Parathyroid adenoma (tissue), 2 donors: ENCODE measurements at regions not wholly inside any gene's neighbourhood (a gene's known extent, or its start where the extent isn't known, plus 50 kb on each side); places are given as distances from the start of the nearest gene placed in this dataset.
"Not testable (repeated sequence)": the region's sequence is repeated elsewhere in the genome, so short reads cannot be mapped to it uniquely, and the experiment has no call there.

Experiments used
- H2AFZ ChIP-seq: fragments of 300-600 bp; sonication (generic); one replicate; pipeline ENCODE4 v1.7.0; 2017; ENCODE audit warnings: antibody characterized with exemption, mild to moderate bottlenecking
- H3K27ac ChIP-seq: fragments of 300-600 bp; sonication (generic); one replicate; pipeline ENCODE4 v1.7.0; 2017
- H3K27me3 ChIP-seq: fragments of 300-600 bp; sonication (generic); one replicate; pipeline ENCODE4 v1.7.0; 2017; ENCODE audit warnings: low read length; ENCODE audit not compliant: control insufficient read depth, insufficient read depth
- H3K36me3 ChIP-seq: fragments of 300-600 bp; sonication (generic); one replicate; pipeline ENCODE4 v1.7.0; 2017; ENCODE audit warnings: low read length; ENCODE audit not compliant: control insufficient read depth, insufficient read depth
- H3K4me1 ChIP-seq: fragments of 300-600 bp; sonication (generic); one replicate; pipeline ENCODE4 v1.7.0; 2017; ENCODE audit warnings: control low read depth
- H3K4me2 ChIP-seq: fragments of 300-600 bp; sonication (generic); one replicate; pipeline ENCODE4 v1.7.0; 2017; ENCODE audit warnings: low read length
- H3K4me3 ChIP-seq: fragments of 300-600 bp; sonication (generic); one replicate; pipeline ENCODE4 v1.7.0; 2017; ENCODE audit warnings: low read depth, low read length
- H3K79me2 ChIP-seq: fragments of 300-600 bp; sonication (generic); one replicate; pipeline ENCODE4 v1.7.0; 2017; ENCODE audit warnings: control low read depth
- H3K9ac ChIP-seq: fragments of 300-600 bp; sonication (generic); one replicate; pipeline ENCODE4 v1.7.0; 2017; ENCODE audit warnings: mild to moderate bottlenecking
- H3K9me3 ChIP-seq: fragments of 300-600 bp; sonication (generic); one replicate; pipeline ENCODE4 v1.7.0; 2017; ENCODE audit warnings: low read length; ENCODE audit not compliant: control insufficient read depth
- TF ChIP-seq, protein P1 (sequence below): fragments of 300-600 bp; sonication (generic); IDR thresholded peaks from one replicate; pipeline ENCODE4 v1.7.0; 2017; ENCODE audit warnings: antibody characterized with exemption, mild to moderate bottlenecking
- donor health status: primary hyperparathyroidism.

DNA sequence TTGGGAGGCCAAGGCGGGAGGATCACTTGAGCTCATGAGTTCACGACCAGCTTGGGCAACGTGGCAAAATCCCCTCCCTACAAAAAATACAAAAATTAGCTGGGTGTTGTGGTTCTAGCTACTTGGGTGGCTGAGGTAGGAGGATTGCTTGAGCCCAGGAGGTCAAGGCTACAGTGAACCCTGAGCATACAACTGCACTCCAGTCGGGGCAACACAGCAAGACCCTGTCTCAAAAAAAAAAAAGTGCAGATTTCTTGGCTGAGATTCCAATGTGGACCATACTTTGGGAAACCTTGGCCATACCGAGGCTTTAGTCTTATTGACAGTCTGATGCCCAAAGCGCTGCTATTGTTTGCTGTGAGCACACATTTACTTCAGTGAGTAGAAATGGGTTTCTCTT, 113.6 kb upstream of the CLINT1 start:
- H3K27me3 ChIP-seq, result no peaks in the 10 kb centered on the region
- no peak overlapping the region for H3K27ac ChIP-seq

GRCh38 chr5:157971571-157972216, 112.7 kb upstream of the CLINT1 start:
- Histone ChIP-seq H3K9ac (no peak overlapping the region), H3K79me2 (no peaks in the 10 kb centered on the region), H3K4me1 (no peaks in the 10 kb centered on the region), H2AFZ (peak overlapping the region; percentile 44), H3K9me3 (no peaks in the 10 kb centered on the region), H3K27me3 (no peaks in the 10 kb centered on the region), H3K4me3 (no peak overlapping the region), H3K36me3 (no peaks in the 10 kb centered on the region), H3K4me2 (no peak overlapping the region), H3K27ac (no peak overlapping the region)
- TF ChIP-seq, protein P1, sequence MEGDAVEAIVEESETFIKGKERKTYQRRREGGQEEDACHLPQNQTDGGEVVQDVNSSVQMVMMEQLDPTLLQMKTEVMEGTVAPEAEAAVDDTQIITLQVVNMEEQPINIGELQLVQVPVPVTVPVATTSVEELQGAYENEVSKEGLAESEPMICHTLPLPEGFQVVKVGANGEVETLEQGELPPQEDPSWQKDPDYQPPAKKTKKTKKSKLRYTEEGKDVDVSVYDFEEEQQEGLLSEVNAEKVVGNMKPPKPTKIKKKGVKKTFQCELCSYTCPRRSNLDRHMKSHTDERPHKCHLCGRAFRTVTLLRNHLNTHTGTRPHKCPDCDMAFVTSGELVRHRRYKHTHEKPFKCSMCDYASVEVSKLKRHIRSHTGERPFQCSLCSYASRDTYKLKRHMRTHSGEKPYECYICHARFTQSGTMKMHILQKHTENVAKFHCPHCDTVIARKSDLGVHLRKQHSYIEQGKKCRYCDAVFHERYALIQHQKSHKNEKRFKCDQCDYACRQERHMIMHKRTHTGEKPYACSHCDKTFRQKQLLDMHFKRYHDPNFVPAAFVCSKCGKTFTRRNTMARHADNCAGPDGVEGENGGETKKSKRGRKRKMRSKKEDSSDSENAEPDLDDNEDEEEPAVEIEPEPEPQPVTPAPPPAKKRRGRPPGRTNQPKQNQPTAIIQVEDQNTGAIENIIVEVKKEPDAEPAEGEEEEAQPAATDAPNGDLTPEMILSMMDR, result no peak

More for the DNA sequence above, 113.6 kb upstream of the CLINT1 start:
- no peaks in the 10 kb centered on the region for H3K79me2 ChIP-seq
- H2AFZ ChIP-seq, result no peak overlapping the region
- no peaks in the 10 kb centered on the region for H3K36me3 ChIP-seq
- H3K9ac ChIP-seq, result no peak overlapping the region
- no peak overlapping the region for H3K4me3 ChIP-seq
- no peaks in the 10 kb centered on the region for H3K4me1 ChIP-seq
- no peaks in the 10 kb centered on the region for H3K9me3 ChIP-seq
- no peak overlapping the region for H3K4me2 ChIP-seq
- TF ChIP-seq, protein P1, result no peak

- H3K4me2 ChIP-seq, H3K27ac ChIP-seq, H3K9ac ChIP-seq, H2AFZ ChIP-seq, H3K79me2 ChIP-seq, H3K36me3 ChIP-seq, H3K9me3 ChIP-seq, H3K4me1 ChIP-seq, H3K27me3 ChIP-seq, H3K4me3 ChIP-seq: not testable (repeated sequence)
Observed at GRCh38 chr5:157968570-157968969, 109.6 kb upstream of the CLINT1 start.

DNA sequence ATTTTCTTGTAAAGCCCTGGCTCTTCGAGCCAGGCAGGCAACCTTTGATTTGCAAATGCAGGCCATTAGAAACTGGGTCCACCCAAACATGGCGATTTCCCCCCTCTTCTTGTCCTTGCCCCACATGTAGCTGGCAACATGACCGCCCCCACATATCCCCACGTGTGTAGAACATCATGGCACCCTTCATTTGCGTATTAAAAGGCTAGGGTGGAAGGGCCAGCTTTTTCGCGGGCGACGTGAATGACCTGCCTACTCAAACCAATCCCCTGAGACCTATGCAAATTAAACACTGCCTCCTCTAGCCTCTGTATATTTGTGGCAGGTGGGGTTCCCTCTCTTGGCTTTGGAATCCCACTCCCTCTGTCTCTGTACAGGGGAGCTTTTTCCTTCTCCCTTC, 107.0 kb upstream of the CLINT1 start:
- Histone ChIP-seq H3K9me3 (no peaks in the 10 kb centered on the region), H2AFZ (no peak overlapping the region), H3K4me3 (no peak overlapping the region), H3K79me2 (no peaks in the 10 kb centered on the region), H3K9ac (no peak overlapping the region), H3K27ac (no peak overlapping the region), H3K4me2 (no peak overlapping the region), H3K4me1 (peaks cover 4% of the 10 kb centered on the region), H3K27me3 (no peaks in the 10 kb centered on the region), H3K36me3 (no peaks in the 10 kb centered on the region)
- TF ChIP-seq, protein P1, result no peak

DNA sequence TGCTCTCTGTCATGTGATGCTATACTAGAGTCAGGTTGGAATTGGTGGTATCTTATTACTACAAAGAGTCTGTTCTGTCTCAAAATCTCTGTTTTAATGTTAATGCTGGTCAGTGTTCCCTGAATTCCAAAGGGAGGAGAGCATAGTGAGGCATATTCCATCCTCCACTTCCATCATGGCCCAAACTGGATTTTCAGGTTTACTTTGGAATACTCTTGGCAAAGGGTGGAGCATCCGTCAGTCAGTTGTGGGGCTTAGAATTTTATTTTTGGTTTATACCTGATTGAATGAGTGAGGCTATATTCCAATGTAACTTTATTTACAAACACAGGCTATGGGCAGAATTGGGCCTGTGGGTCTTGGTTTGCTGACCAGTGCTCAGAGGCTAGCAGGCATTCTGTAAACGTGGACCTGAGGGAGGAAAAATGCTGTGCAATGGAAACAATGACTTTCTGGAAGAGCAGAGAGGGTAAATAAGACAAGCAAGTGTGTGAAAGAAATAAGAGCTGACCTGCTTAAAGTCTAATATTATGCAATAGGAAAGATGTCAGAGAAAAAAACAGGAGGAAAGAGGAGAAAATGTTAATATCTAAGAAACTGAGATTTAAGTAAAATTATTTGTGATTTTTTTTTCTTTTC, 106.2 kb upstream of the CLINT1 start:
- no peaks in the 10 kb centered on the region for H3K36me3 ChIP-seq
- TF ChIP-seq, protein P1, result no peak
- H3K4me3 ChIP-seq, result peak overlapping the region; percentile 13
- H3K4me1 ChIP-seq, result peaks cover 4% of the 10 kb centered on the region
- H3K9ac ChIP-seq, result no peak overlapping the region
- no peaks in the 10 kb centered on the region for H3K27me3 ChIP-seq
- H3K27ac ChIP-seq, result peak overlapping the region; percentile 1
- no peaks in the 10 kb centered on the region for H3K79me2 ChIP-seq
- peak overlapping the region; percentile 11 for H3K4me2 ChIP-seq
- H2AFZ ChIP-seq, result peak overlapping the region; percentile 61
- no peaks in the 10 kb centered on the region for H3K9me3 ChIP-seq
